GM19468 (cell line): ENCODE measurements at regions not wholly inside any gene's neighbourhood (a gene's known extent, or its start where the extent isn't known, plus 50 kb on each side); places are given as distances from the start of the nearest gene placed in this dataset.

ENCODE experiments used
- ATAC-seq: cut with Tn5 transposase; IDR thresholded peaks from one replicate; pipeline ENCODE4 v1.9.1; 2021; ENCODE audit warnings: mild to moderate bottlenecking, moderate library complexity, moderate number of reproducible peaks; ENCODE audit not compliant: unreplicated experiment; ENCODE audit errors: extremely low read depth

GRCh38 chrX:69085151-69085550 is 80.1 kb downstream of the PJA1 start:
- no peak for ATAC-seq

GRCh38 chrX:69083801-69084200 is 81.5 kb downstream of the PJA1 start:
- ATAC-seq = no peak

- no peak for ATAC-seq
These were observed 81.9 kb downstream of the PJA1 start for GRCh38 chrX:69083361-69083760.

- ATAC-seq = no peak
These were observed 82.5 kb downstream of the PJA1 start for GRCh38 chrX:69082753-69083150.

GRCh38 chrX:69082055-69082752 is 83.0 kb downstream of the PJA1 start:
- no peak for ATAC-seq

- ATAC-seq = no peak
These were observed 84.3 kb downstream of the PJA1 start for GRCh38 chrX:69080855-69081465.

GRCh38 chrX:69079268-69079667 is 86.0 kb downstream of the PJA1 start:
- ATAC-seq = no peak

GRCh38 chrX:69077895-69078455 is 87.3 kb downstream of the PJA1 start:
- no peak for ATAC-seq

- ATAC-seq = no peak
These were observed 89.2 kb downstream of the PJA1 start for GRCh38 chrX:69076088-69076487.

GRCh38 chrX:69074726-69075125 is 90.5 kb downstream of the PJA1 start:
- ATAC-seq = no peak

GRCh38 chrX:69073721-69074120 is 91.5 kb downstream of the PJA1 start:
- no peak for ATAC-seq

GRCh38 chrX:69073241-69073640 is 92.0 kb downstream of the PJA1 start:
- no peak for ATAC-seq

GRCh38 chrX:69072486-69073006 is 92.7 kb downstream of the PJA1 start:
- ATAC-seq = no peak

GRCh38 chrX:69070949-69071650 is 94.2 kb downstream of the PJA1 start:
- ATAC-seq = no peak

- no peak for ATAC-seq
These were observed 95.4 kb downstream of the PJA1 start for GRCh38 chrX:69069876-69070275.

GRCh38 chrX:69069086-69069445 is 96.2 kb downstream of the PJA1 start:
- ATAC-seq = no peak

- ATAC-seq = no peak
These were observed 96.8 kb downstream of the PJA1 start for GRCh38 chrX:69068301-69069085.

GRCh38 chrX:69067841-69068240 is 97.4 kb downstream of the PJA1 start:
- ATAC-seq = no peak

- no peak for ATAC-seq
These were observed 98.2 kb downstream of the PJA1 start for GRCh38 chrX:69066966-69067525.
